ENCODE measurements at regions not wholly inside any gene's neighbourhood (a gene's known extent, or its start where the extent isn't known, plus 50 kb on each side); places are given as distances from the start of the nearest gene placed in this dataset.
"Not testable (repeated sequence)": the region's sequence is repeated elsewhere in the genome, so short reads cannot be mapped to it uniquely, and the experiment has no call there.

- Mint-ChIP-seq H3K27ac (no peak overlapping the region), H3K4me3 (no peak overlapping the region), H3K27me3 (peaks cover 4% of the 10 kb centered on the region), H3K36me3 (ENCODE audit: low read depth) (no peaks in the 10 kb centered on the region), H3K4me1 (ENCODE audit: low read depth) (no peaks in the 10 kb centered on the region), H3K9me3 (no peaks in the 10 kb centered on the region)
- DNase-seq: no peak
Measured at GRCh38 chrX:114015966-114016365, 567.9 kb upstream of the HTR2C start.

DNA sequence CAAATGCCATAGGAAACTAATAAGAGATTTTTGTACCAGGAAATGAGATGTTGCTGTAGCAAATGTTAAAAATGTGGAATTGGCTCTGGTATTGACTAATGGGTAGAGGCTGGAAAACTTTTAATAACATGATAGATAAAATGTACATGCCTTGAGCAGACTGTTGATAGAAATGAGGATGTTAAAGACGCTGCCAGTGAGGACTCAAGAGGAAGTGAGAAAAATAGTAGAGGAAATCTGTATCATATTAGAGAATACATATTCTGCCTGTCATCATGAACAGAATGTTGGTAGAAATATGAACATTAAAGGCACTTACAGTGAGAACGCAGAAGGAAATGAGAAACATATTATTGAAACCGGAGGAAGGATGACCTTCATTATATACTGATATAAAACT, 577.2 kb upstream of the HTR2C start:
- no peak for DNase-seq
- H3K4me3 Mint-ChIP-seq: no peak overlapping the region
- H3K27ac Mint-ChIP-seq: no peak overlapping the region
- no peaks in the 10 kb centered on the region for H3K9me3 Mint-ChIP-seq
- peaks cover 5% of the 10 kb centered on the region for H3K27me3 Mint-ChIP-seq
- no peaks in the 10 kb centered on the region for H3K36me3 Mint-ChIP-seq (ENCODE audit: low read depth)
- H3K4me1 Mint-ChIP-seq (ENCODE audit: low read depth): no peaks in the 10 kb centered on the region

DNA sequence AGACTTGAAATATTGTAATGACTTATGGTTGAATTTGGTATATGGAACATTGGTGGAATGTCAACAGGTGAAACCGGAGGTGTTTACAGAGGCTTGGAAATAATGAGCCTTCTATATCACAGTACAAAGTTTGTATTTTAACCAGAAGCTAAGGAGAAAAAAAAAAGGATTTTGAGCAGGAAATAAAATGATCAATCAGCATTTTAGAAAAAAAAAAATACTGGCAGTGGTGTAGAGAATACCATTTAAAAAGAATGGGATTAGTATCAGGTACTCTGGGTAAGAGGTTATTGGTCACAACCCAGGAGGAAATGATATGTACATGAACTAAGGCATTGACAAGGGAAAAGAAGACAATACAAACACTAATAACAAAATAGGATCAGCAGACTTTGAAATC, 587.1 kb upstream of the HTR2C start:
- H3K9me3 Mint-ChIP-seq: no peaks in the 10 kb centered on the region
- H3K36me3 Mint-ChIP-seq (ENCODE audit: low read depth): no peaks in the 10 kb centered on the region
- no peak overlapping the region for H3K4me3 Mint-ChIP-seq
- peaks cover 10% of the 10 kb centered on the region for H3K27me3 Mint-ChIP-seq
- no peaks in the 10 kb centered on the region for H3K4me1 Mint-ChIP-seq (ENCODE audit: low read depth)
- no peak overlapping the region for H3K27ac Mint-ChIP-seq
- no peak for DNase-seq

GRCh38 chrX:113991720-113992119, 592.2 kb upstream of the HTR2C start:
- H3K4me3 Mint-ChIP-seq; H3K27ac Mint-ChIP-seq; H3K4me1 Mint-ChIP-seq (ENCODE audit: low read depth); H3K9me3 Mint-ChIP-seq; H3K36me3 Mint-ChIP-seq (ENCODE audit: low read depth); DNase-seq: not testable (repeated sequence)
- peaks cover 12% of the 10 kb centered on the region for H3K27me3 Mint-ChIP-seq

DNA sequence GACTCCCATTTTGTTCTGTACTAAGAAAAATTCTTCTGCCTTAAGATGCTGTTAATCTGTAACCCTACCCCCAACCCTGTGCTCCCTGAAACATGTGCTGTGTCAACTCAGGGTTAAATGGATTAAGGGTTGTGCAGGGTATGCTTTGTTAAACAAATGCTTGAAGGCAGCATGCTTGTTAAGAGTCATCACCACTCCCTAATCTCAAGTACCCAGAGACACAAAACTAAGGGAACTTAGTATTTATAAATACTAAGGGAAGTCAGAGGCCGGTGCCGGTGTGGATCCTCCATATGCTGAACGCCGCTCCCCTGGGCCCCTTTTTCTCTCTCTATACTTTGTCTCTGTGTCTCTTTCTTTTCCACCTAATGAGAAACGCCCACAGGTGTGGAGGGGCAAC, 593.2 kb upstream of the HTR2C start:
- not testable (repeated sequence) for H3K4me3 Mint-ChIP-seq; H3K27ac Mint-ChIP-seq; H3K9me3 Mint-ChIP-seq; H3K4me1 Mint-ChIP-seq (ENCODE audit: low read depth); DNase-seq; H3K36me3 Mint-ChIP-seq (ENCODE audit: low read depth)
- H3K27me3 Mint-ChIP-seq: peaks cover 12% of the 10 kb centered on the region

DNA sequence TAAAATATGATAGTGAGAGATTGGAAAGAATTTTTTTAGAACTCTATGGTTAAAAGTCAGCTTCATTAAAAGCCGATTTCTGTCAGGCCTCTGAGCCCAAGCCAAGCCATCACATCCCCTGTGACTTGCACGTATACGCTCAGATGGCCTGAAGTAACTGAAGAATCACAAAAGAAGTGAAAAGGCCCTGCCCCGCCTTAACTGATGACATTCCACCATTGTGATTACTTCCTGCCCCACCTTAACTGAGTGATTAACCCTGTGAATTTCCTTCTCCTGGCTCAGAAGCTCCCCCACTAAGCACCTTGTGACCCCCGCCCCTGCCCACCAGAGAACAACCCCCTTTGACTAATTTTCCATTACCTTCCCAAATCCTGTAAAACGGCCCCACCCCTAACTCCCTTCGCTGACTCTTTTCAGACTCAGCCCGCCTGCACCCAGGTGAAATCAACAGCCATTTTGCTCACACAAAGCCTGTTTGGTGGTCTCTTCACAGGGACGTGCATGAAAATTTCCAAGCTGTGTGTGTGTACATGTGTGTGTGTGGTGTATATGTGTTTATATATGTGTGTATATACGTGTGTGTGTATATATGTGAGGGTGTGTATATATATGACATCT, 595.5 kb upstream of the HTR2C start:
- H3K27ac Mint-ChIP-seq; H3K4me3 Mint-ChIP-seq; H3K27me3 Mint-ChIP-seq; DNase-seq; H3K4me1 Mint-ChIP-seq (ENCODE audit: low read depth); H3K36me3 Mint-ChIP-seq (ENCODE audit: low read depth); H3K9me3 Mint-ChIP-seq: not testable (repeated sequence)

DNA sequence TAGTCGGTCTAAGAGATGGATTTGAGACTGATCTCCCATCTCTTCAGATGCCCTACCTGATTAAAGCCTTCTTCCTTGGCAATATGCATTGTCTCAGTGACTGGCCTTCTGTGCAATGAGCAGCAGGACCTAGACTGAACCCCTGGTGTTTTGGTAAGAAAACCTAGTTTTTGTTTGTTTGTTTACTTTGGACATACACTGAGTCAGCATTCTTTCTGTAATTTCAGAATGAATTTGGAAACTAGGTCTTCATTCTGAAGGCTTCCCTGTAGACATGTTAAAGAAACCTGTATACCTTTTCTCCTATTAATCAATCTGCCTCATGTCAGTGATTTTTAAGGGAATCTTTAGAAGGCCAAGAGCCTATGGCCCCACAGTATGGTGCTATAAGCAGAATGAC, 597.5 kb upstream of the HTR2C start:
- no peaks in the 10 kb centered on the region for H3K9me3 Mint-ChIP-seq
- H3K4me3 Mint-ChIP-seq: no peak overlapping the region
- H3K27ac Mint-ChIP-seq: no peak overlapping the region
- H3K36me3 Mint-ChIP-seq (ENCODE audit: low read depth): no peaks in the 10 kb centered on the region
- H3K27me3 Mint-ChIP-seq: peaks cover 8% of the 10 kb centered on the region
- H3K4me1 Mint-ChIP-seq (ENCODE audit: low read depth): no peaks in the 10 kb centered on the region
- DNase-seq: no peak

GRCh38 chrX:113982766-113983165, 601.1 kb upstream of the HTR2C start:
- H3K9me3 Mint-ChIP-seq: no peaks in the 10 kb centered on the region
- H3K27ac Mint-ChIP-seq: no peak overlapping the region
- no peaks in the 10 kb centered on the region for H3K4me1 Mint-ChIP-seq (ENCODE audit: low read depth)
- H3K36me3 Mint-ChIP-seq (ENCODE audit: low read depth): no peaks in the 10 kb centered on the region
- H3K4me3 Mint-ChIP-seq: no peak overlapping the region
- H3K27me3 Mint-ChIP-seq: peaks cover 15% of the 10 kb centered on the region
- DNase-seq: no peak

GRCh38 chrX:113980953-113981352, 602.9 kb upstream of the HTR2C start:
- DNase-seq: no peak
- no peak overlapping the region for H3K27ac Mint-ChIP-seq
- H3K27me3 Mint-ChIP-seq: peaks cover 19% of the 10 kb centered on the region
- H3K4me3 Mint-ChIP-seq: no peak overlapping the region
- no peaks in the 10 kb centered on the region for H3K9me3 Mint-ChIP-seq
- H3K4me1 Mint-ChIP-seq (ENCODE audit: low read depth): no peaks in the 10 kb centered on the region
- no peaks in the 10 kb centered on the region for H3K36me3 Mint-ChIP-seq (ENCODE audit: low read depth)

DNA sequence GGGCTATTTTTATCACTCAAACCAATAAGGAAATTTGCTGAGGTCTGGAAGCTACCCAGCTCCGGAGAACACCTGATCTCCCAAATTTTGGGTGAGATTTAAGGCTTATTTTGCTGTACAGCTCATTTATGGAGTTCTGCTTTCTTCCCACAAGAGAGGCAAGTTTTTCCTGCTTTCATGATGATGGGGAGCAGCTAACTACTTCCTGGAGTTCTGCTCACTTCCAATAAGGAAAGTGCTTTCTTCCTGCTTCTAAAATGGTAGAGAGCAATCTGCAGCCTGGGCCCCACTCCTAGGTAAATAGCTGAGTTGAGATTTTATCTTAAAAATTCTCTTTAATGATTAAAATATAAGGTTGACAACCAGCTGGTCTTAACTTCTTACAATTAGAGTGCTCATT, 606.0 kb upstream of the HTR2C start:
- Mint-ChIP-seq H3K36me3 (ENCODE audit: low read depth) (no peaks in the 10 kb centered on the region), H3K27ac (no peak overlapping the region), H3K4me1 (ENCODE audit: low read depth) (no peaks in the 10 kb centered on the region), H3K4me3 (no peak overlapping the region), H3K9me3 (no peaks in the 10 kb centered on the region), H3K27me3 (peaks cover 23% of the 10 kb centered on the region)
- no peak for DNase-seq

GRCh38 chrX:113975441-113975840, 608.4 kb upstream of the HTR2C start:
- no peaks in the 10 kb centered on the region for H3K36me3 Mint-ChIP-seq (ENCODE audit: low read depth)
- H3K4me1 Mint-ChIP-seq (ENCODE audit: low read depth): no peaks in the 10 kb centered on the region
- no peak overlapping the region for H3K27ac Mint-ChIP-seq
- H3K9me3 Mint-ChIP-seq: no peaks in the 10 kb centered on the region
- no peak for DNase-seq
- no peak overlapping the region for H3K4me3 Mint-ChIP-seq
- H3K27me3 Mint-ChIP-seq: peaks cover 20% of the 10 kb centered on the region

DNA sequence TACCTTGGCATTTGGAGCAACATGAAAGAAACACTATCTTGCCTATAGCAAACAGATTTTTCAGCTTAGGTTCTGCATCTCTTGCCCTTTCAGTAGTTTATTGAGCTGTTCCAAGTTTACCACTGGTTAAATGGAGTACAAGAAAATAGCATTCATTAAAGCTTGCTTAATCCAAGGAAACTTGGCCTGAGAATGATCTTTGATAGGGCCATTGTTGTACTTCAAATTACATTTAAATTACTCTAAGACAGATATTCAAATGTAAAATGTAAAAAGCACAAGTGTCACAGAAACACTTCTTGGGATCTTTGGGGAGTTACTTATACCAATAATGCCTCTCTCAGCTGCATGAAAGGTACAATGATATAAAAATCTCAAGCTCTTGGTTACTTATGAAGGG, 609.0 kb upstream of the HTR2C start:
- Mint-ChIP-seq H3K36me3 (ENCODE audit: low read depth) (no peaks in the 10 kb centered on the region), H3K4me3 (no peak overlapping the region), H3K9me3 (no peaks in the 10 kb centered on the region), H3K27ac (no peak overlapping the region), H3K27me3 (peaks cover 18% of the 10 kb centered on the region), H3K4me1 (ENCODE audit: low read depth) (no peaks in the 10 kb centered on the region)
- no peak for DNase-seq

- Mint-ChIP-seq H3K27me3 (peaks cover 14% of the 10 kb centered on the region), H3K9me3 (no peaks in the 10 kb centered on the region), H3K36me3 (ENCODE audit: low read depth) (no peaks in the 10 kb centered on the region), H3K4me3 (no peak overlapping the region), H3K4me1 (ENCODE audit: low read depth) (no peaks in the 10 kb centered on the region), H3K27ac (no peak overlapping the region)
- DNase-seq: no peak
Measured at GRCh38 chrX:113973706-113974105, 610.2 kb upstream of the HTR2C start.

GRCh38 chrX:113966791-113967190, 617.1 kb upstream of the HTR2C start:
- Mint-ChIP-seq H3K27me3 (peaks cover 12% of the 10 kb centered on the region), H3K36me3 (ENCODE audit: low read depth) (no peaks in the 10 kb centered on the region), H3K4me3 (no peak overlapping the region), H3K27ac (no peak overlapping the region), H3K4me1 (ENCODE audit: low read depth) (no peaks in the 10 kb centered on the region), H3K9me3 (no peaks in the 10 kb centered on the region)
- DNase-seq: no peak

DNA sequence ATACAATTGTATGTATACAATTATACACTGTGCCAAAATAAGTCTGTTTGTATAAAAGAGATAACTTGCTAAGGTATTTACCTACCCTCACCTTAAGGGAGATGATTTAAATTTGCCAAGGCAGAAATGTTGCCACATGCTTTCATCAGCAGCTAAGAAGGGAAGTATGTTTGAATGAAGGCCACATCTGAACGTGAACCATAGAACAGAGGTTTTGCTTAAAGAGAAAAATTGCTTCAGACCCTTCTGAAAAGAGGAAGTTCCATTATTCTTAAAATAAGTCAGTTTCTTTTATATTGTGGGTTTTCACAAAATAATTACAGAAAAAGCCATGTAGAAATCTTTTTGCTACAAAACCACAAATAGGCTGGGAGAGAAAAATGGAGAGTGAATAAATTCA, 621.5 kb upstream of the HTR2C start:
- Mint-ChIP-seq H3K27me3 (peaks cover 12% of the 10 kb centered on the region), H3K4me3 (no peak overlapping the region), H3K9me3 (no peaks in the 10 kb centered on the region), H3K36me3 (ENCODE audit: low read depth) (no peaks in the 10 kb centered on the region), H3K4me1 (ENCODE audit: low read depth) (no peaks in the 10 kb centered on the region), H3K27ac (no peak overlapping the region)
- no peak for DNase-seq

DNA sequence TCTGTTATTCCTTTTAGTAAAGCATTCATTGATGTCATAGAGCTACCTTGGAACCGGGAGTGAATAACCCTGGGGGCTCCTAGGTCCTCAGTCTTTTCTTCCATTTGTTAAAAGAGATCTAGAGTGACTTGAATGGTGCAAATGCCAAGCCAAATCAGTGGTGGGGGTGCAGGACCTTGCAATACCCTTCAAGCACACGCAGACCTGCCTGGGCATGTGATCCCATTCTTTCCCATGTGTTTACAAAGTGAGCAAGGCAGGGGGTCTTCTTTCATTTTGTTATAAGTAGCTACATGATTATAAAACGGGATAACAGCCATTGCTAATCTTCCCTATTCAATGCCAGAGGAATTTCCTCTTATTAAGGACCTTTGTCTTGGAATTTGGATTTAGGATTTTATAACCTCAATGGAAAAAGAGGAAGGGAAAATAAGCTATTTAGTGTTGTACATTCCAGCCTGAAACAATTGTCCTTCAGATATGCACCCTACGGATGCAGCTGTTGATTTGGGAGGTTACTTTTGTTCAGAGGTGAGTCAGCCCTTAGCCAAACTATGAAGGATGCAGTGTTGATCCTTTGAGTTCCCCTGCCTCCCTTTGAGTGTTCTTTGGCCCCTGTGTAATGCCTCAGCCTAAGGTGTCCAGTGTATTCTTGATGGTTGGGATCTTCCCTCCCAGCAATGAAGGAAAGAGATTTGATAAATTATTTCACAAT, 623.8 kb upstream of the HTR2C start:
- DNase-seq: no peak
- no peak overlapping the region for H3K27ac Mint-ChIP-seq
- no peaks in the 10 kb centered on the region for H3K36me3 Mint-ChIP-seq (ENCODE audit: low read depth)
- H3K9me3 Mint-ChIP-seq: no peaks in the 10 kb centered on the region
- no peak overlapping the region for H3K4me3 Mint-ChIP-seq
- H3K4me1 Mint-ChIP-seq (ENCODE audit: low read depth): no peaks in the 10 kb centered on the region
- H3K27me3 Mint-ChIP-seq: peaks cover 9% of the 10 kb centered on the region
